Activated T-cell treated with anti-CD3 and anti-CD28 coated beads for 1 hour (primary cell): ENCODE measurements at regions not wholly inside any gene's neighbourhood (a gene's known extent, or its start where the extent isn't known, plus 50 kb on each side); places are given as distances from the start of the nearest gene placed in this dataset.
"Not testable (repeated sequence)": the region's sequence is repeated elsewhere in the genome, so short reads cannot be mapped to it uniquely, and the experiment has no call there.

Source experiments
- DNase-seq: peaks from one replicate; pipeline ENCODE4 v3.0.0-alpha.2; 2020; ENCODE audit warnings: low read depth

DNA sequence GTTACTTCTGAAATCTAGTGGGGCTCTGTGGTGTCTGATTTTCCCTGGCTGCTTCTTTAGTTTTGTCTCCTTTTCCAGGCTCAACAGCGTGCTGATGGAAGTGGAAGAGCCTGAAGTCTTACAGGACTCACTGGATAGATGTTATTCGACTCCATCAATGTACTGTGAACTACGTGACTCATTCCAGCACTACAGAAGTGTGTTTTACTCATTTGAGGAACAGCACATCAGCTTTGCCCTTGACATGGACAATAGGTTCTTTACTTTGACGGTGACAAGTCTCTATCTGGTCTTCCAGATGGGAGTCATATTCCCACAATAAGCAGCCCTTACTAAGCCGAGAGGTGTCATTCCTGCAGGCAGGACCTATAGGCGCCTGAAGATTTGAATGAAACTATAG is 51.1 kb downstream of the NBPF8 start:
- DNase-seq: not testable (repeated sequence)

DNA sequence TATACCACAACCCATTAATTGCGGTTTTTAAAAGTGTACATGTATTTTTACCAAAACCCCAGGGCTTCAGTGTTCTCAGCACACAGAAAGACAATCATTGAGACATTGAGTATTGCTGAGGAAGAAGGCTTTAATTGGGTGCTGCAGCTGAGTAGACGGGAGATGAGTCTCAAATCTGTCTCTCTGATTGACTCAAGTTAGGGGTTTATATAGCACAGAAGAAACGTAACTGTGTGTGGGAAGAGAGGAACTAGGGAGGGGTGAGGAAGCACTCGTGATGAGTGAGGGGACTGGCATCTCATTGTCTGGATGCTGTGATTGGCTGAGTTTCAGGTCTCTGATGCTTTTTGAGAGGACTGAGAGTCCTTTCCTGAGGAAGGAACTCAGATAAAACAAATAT is 62.8 kb downstream of the NBPF8 start:
- not testable (repeated sequence) for DNase-seq

DNA sequence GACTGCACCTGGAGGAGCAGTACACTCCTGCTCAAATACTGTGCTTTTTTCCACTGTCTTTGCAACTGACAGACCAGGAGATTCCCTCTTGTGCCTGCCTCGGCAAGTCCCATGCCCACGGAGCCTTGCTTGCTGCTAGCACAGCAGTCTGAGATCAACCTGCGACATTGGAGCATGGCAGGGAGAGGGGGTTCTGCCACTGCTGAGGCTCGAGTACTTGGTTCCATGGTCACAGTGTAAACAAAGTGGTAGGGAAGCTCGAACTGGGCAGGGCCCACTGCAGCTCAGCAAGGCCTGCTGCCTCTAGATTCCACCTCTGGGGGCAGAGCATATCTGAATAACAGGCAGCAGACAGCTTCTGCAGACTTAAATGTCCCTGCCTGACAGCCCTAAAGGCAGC is 63.6 kb downstream of the NBPF8 start:
- not testable (repeated sequence) for DNase-seq

DNA sequence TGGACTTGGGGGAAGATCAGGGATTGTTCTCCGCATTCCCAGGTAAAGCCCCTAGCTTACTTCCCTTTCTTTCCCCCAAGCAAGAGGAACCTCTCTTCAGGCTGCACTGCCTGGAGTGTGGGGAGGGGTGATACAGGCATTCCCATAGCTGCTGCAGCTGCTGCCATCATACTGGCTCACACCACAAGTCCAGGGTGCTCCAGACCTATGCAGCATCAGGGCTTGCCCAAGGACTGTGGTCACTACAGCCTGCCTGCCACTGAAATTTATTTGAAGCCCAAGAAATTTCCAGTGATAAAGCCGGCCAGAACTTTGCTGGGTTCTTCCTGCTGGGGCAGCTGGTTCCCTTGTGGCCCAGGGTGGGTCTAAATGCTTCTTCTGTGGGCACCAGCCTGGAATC is 72.7 kb downstream of the NBPF8 start:
- DNase-seq: not testable (repeated sequence)

GRCh38 chr1:120489217-120489616 is 74.4 kb downstream of the NBPF8 start:
- DNase-seq: not testable (repeated sequence)

- not testable (repeated sequence) for DNase-seq
These were observed 82.3 kb downstream of the NBPF8 start for GRCh38 chr1:120497145-120497544.

DNA sequence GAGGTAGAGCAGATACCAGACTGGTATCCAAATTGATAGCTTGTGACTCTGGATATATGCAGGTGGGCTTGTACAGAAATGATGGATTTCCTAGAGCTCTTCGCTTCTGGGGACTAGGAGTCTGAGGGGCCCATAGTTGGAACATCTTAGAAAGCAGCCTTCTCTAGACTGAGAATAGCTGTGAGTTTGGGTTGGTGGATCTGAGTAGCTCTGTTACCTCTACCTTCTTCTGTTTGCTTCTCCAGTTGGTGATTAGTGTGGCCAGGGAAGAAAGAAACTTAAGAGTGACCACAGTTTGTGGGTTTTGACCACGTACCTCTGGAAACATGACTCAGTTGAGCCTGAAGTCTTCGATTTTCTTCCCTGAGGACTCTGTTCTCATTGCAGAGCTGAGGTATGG is 88.4 kb downstream of the NBPF8 start:
- not testable (repeated sequence) for DNase-seq

GRCh38 chr1:120506352-120506751 is 91.5 kb downstream of the NBPF8 start:
- not testable (repeated sequence) for DNase-seq

DNA sequence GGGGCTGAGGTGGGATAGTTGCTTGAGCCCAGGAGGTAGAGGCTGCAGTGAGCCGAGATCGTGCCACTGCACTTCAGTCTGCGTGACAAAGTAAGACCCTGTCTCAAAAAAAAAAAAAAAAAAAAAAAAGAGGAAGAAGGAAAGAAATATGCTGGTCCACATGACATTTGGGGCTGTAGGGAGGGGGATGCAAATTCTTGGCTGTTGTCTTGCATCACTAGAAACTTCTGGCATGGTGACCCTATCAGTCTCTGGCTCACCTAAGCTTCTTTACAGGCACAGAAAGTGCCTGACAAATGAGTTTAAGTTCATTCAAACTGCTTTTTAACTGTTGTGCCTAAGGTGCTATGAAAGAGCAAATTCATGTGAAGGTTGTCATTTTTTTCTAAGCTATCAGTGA is 93.5 kb downstream of the NBPF8 start:
- not testable (repeated sequence) for DNase-seq

DNA sequence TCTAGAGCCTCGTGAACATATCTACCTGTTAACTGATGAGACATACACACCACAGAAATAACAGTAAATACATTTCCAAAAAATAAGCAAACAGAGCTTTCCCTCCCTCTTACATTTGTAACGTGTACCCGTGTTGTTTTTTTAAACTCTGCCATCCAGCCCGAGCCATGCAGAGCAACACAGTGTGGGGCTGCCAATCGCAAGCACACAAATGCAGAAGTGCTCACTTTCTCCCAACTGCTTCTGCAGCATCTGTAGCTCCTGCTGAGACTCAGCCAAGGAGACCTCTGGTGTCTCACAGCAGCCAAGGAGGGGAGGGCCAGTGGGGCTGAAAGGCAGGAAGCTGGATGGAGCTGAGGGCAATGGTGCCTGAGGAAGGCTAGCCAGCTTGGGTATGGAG is 94.4 kb downstream of the NBPF8 start:
- not testable (repeated sequence) for DNase-seq

DNA sequence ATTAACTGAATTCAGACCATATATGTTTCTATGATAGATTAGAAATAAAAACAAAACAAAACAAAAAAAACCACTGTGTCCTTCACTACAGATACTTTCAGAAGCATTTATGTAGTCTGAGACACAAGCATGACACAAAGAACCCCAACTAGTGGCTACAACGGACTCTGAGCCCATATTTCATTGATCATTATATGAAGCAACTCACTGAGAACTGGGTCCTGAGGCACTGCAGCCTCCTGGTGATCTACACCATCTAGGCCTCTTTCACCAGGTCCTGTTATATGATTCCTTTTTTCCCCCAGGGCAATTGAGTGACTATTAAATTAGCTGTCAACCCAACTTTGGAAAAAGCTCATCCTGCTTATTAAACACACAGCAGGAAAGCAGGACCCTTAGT is 98.3 kb downstream of the NBPF8 start:
- not testable (repeated sequence) for DNase-seq

GRCh38 chr1:120513531-120513930 is 98.7 kb downstream of the NBPF8 start:
- not testable (repeated sequence) for DNase-seq

DNA sequence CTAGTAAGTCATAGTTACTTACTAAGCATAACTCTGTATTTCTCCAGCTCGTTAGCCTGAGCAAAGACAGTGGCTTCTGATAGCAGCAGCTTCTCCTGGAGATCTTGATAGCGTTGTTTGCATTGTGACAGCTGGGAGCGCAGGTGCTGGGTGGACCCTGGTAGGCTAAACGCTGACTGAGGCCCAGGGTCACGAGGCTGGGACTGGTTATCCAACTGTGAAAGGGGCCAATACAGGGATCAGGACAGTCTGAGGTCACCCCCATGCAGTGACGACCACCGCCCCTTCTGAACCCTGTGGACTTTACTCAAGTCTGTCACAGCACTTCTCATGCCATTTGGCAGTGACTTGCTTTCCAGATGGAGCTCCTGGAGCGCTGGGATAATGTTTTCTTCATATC is 104.4 kb downstream of the NBPF8 start:
- DNase-seq: not testable (repeated sequence)

GRCh38 chr1:120524416-120524815 is 109.6 kb downstream of the NBPF8 start:
- not testable (repeated sequence) for DNase-seq

DNA sequence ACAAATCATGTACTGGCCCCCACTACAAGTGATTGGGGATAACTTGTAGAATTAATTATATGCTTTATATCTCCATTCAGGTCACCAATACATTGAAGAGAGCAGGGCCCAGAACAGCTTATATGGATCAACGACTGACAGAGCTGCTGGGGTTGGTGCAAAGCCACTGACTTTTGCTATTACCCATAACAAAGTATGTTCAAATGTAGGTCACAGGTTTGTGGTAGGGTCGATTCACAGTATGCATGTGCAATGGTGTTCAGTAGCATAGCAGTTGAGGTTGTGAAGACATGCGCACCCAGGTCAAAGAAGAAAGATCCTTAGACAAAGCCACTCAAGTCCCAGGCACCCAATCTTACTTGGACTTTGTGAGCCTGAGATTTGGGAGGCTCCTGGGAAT is 110.6 kb downstream of the NBPF8 start:
- DNase-seq: not testable (repeated sequence)

DNA sequence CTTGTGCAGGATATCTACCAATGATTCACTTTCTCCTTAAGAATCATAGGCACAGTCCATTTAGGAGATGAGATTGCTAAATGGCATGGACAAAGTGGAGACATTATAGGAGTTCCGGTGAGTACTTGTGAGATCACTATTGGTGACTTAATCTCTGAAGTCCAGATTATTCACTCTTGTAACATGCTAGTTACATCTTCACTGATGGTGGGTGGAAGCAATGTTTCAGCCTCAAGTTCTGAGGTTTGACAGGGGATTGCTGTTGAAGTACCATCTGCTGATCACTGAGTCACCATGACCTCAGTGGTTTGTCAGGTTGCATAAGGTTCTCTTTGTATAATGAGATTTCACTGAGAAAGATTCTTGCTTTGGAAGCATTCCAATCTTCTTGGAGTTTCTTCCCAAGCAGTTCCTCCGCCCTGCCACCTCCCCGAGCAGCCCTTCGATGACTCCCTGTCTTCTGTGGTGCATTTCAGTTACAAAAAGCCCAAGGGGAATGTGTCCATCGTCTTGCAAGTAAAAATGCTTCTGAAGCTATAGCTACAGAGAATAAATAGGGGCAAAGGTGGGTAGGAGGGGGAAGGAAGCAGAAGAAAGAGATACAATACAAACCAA is 114.7 kb downstream of the NBPF8 start:
- DNase-seq: not testable (repeated sequence)

DNA sequence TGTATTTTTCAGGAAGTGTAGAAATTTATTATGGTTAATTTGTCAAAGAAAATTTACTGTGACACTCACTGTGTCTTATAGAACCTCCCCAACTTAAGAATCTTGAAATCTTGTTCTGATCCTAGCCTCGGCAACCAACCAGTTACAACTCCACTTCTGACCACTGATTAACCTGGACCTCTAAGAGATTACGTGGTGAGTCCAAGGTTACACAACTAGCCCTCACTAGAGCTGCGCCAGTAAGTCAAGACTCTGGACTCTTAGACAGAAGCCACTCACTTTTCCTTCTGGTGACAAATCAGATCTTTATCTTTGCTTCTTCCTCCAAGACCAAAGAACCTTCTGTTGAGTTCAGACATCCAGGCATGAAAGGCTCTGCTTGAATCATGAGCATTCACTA is 116.6 kb downstream of the NBPF8 start:
- DNase-seq: not testable (repeated sequence)

DNA sequence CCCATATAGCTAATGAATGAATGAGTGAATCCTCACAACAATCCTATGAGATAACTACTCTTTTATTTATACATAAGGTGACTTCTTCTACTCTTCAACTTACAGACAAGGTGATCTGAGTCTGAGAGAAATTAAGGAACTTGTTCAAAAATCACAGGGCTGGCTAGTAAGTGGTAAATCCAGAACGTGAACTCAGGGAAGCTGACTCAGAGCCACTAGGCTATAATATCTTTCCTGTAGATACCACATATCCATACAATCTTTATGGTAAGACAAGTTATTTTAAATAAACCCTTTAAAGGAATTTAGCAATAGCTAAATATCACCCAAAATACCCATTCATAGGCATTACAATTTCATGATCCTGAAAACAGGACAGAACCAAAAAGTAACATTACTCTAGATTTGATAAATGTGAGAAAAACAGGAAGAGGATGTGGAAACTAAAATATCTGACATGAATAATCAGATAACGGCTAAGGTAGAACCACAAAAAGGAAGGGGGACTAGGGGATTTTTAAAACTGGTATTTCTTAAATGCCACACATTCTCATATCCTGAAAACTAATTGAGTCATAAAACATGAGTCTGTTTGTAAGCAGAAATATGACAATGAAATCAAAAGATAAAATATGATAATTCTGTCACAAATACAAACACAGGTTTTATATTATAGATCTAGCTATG is 119.7 kb downstream of the NBPF8 start:
- not testable (repeated sequence) for DNase-seq

- DNase-seq: not testable (repeated sequence)
These were observed 120.2 kb downstream of the NBPF8 start for GRCh38 chr1:120535052-120535451.

DNA sequence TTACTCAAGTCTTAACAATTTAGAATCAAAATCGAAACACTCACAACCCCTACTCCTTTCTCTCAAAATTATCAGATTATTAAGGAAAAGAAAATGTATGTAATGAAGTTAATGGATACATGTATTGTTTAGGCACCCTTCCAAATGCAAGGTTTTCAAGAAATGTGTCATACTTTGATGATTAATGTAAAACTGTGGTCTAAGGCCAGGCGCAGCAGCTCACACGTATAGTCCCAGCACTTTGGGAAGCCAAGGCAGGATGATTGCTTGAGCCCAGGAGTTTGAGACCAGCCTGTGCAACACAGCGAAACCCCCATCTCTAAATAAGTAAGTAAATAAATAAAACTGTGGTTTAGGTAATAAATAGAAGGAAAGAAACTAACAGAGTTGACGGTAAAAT is 126.6 kb downstream of the NBPF8 start:
- DNase-seq: not testable (repeated sequence)

GRCh38 chr1:120542365-120542764 is 127.5 kb downstream of the NBPF8 start:
- DNase-seq: not testable (repeated sequence)

DNA sequence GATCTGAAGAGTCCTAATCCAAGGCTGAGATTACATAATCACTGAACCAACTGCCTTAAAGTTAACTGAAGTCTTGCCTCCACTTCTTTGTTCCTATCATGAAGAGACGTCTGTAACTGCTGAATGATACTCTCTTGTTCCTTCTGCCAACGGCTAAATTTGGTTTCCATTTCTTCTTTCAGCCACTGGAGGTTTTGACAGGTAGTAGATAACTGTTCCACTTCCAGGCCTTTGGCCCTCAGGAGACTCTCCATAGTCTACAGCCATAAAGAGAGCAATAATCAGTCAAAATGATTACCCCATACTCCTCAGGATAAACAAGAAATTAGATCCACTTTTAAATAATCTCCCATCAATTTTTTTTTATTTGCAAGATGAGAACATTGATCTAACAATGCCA is 128.1 kb downstream of the NBPF8 start:
- DNase-seq: not testable (repeated sequence)

- DNase-seq: peak; percentile 75
These were observed 129.6 kb downstream of the NBPF8 start for GRCh38 chr1:120544434-120544833.

- not testable (repeated sequence) for DNase-seq
These were observed 135.5 kb downstream of the NBPF8 start for GRCh38 chr1:120550335-120550734.
